ENCODE measurements at regions not wholly inside any gene's neighbourhood (a gene's known extent, or its start where the extent isn't known, plus 50 kb on each side); places are given as distances from the start of the nearest gene placed in this dataset.
"Not testable (repeated sequence)": the region's sequence is repeated elsewhere in the genome, so short reads cannot be mapped to it uniquely, and the experiment has no call there.

GRCh38 chr6:92681401-92681800 is 738.0 kb downstream of the EPHA7 start:
- ChIA-PET POLR2A (no interaction called here), CTCF (no interaction called here)
- no peak overlapping the region for H3K4me3 ChIP-seq (ENCODE audit: low read depth, low read length)
- H3K9me3 ChIP-seq (ENCODE audit: control insufficient read depth, insufficient read depth, low read length), result no peaks in the 10 kb centered on the region
- no peak for DNase-seq (ENCODE audit: low read depth, low spot score)
- no peaks in the 10 kb centered on the region for H3K27me3 ChIP-seq (ENCODE audit: control insufficient read depth, insufficient read depth, low read length)
- no peak overlapping the region for H3K27ac ChIP-seq (ENCODE audit: low read depth, low read length)
- no peak for TF ChIP-seq CTCF (IDR thresholded peaks at IDR 0.05; ENCODE audit: low read depth, low read length)

GRCh38 chr6:92671462-92671861 is 747.9 kb downstream of the EPHA7 start:
- H3K4me3 ChIP-seq (ENCODE audit: low read depth, low read length); H3K27me3 ChIP-seq (ENCODE audit: control insufficient read depth, insufficient read depth, low read length); H3K27ac ChIP-seq (ENCODE audit: low read depth, low read length); DNase-seq (ENCODE audit: low read depth, low spot score); POLR2A ChIA-PET; CTCF ChIA-PET; H3K9me3 ChIP-seq (ENCODE audit: control insufficient read depth, insufficient read depth, low read length): not testable (repeated sequence)

- no peak for TF ChIP-seq CTCF (IDR thresholded peaks at IDR 0.05; ENCODE audit: low read depth, low read length)
- ChIA-PET CTCF (no interaction called here), POLR2A (no interaction called here)
- no peak overlapping the region for H3K4me3 ChIP-seq (ENCODE audit: low read depth, low read length)
- no peak overlapping the region for H3K27ac ChIP-seq (ENCODE audit: low read depth, low read length)
- peaks cover 5% of the 10 kb centered on the region; the same call in 1 of the 2 replicates for H3K9me3 ChIP-seq (ENCODE audit: control insufficient read depth, insufficient read depth, low read length)
- no peaks in the 10 kb centered on the region for H3K27me3 ChIP-seq (ENCODE audit: control insufficient read depth, insufficient read depth, low read length)
- no peak for DNase-seq (ENCODE audit: low read depth, low spot score)
These were observed 751.5 kb downstream of the EPHA7 start for GRCh38 chr6:92667843-92668242.

GRCh38 chr6:92648364-92649086 is 770.8 kb downstream of the EPHA7 start:
- POLR2A ChIA-PET, result no interaction called here
- CTCF ChIA-PET, result interaction anchor here (1.0 kb wide), 1 partner anchor 1568 kb away, joined by 3 read pairs; no protein-coding TSS in a partner anchor

GRCh38 chr6:92647630-92648029 is 771.7 kb downstream of the EPHA7 start:
- H3K9me3 ChIP-seq (ENCODE audit: control insufficient read depth, insufficient read depth, low read length), result peaks cover 4% of the 10 kb centered on the region; the same call in 1 of the 2 replicates
- ChIA-PET POLR2A (no interaction called here), CTCF (interaction anchor here (0.7 kb wide), 1 partner anchor 1707 kb away, joined by 3 read pairs; no protein-coding TSS in a partner anchor)
- no peak for DNase-seq (ENCODE audit: low read depth, low spot score)
- H3K27me3 ChIP-seq (ENCODE audit: control insufficient read depth, insufficient read depth, low read length), result no peaks in the 10 kb centered on the region
- no peak for TF ChIP-seq CTCF (IDR thresholded peaks at IDR 0.05; ENCODE audit: low read depth, low read length)
- H3K4me3 ChIP-seq (ENCODE audit: low read depth, low read length), result no peak overlapping the region
- H3K27ac ChIP-seq (ENCODE audit: low read depth, low read length), result no peak overlapping the region

More at GRCh38 chr6:92648364-92649086, 770.8 kb downstream of the EPHA7 start:
- no peak for DNase-seq (ENCODE audit: low read depth, low spot score)
- Histone ChIP-seq H3K27me3 (ENCODE audit: control insufficient read depth, insufficient read depth, low read length) (no peaks in the 10 kb centered on the region), H3K27ac (ENCODE audit: low read depth, low read length) (no peak overlapping the region), H3K4me3 (ENCODE audit: low read depth, low read length) (no peak overlapping the region), H3K9me3 (ENCODE audit: control insufficient read depth, insufficient read depth, low read length) (peaks cover 4% of the 10 kb centered on the region; the same call in 1 of the 2 replicates)
- no peak for TF ChIP-seq CTCF (IDR thresholded peaks at IDR 0.05; ENCODE audit: low read depth, low read length)

Data from AG04450 (cell line).